ENCODE measurements at regions not wholly inside any gene's neighbourhood (a gene's known extent, or its start where the extent isn't known, plus 50 kb on each side); places are given as distances from the start of the nearest gene placed in this dataset.

GRCh38 chr13:99027661-99028425, 50.0 kb upstream of the DOCK9 start:
- no peak for DNase-seq (ENCODE audit: low read depth in 3 of 3)

GRCh38 chr13:99028890-99029289, 51.0 kb upstream of the DOCK9 start:
- DNase-seq (ENCODE audit: low read depth in 3 of 3), result no peak

- DNase-seq (ENCODE audit: low read depth in 3 of 3), result no peak
Measured at GRCh38 chr13:99029576-99029975, 51.7 kb upstream of the DOCK9 start.

- no peak for DNase-seq (ENCODE audit: low read depth in 3 of 3)
Measured at GRCh38 chr13:99030326-99030725, 52.5 kb upstream of the DOCK9 start.

GRCh38 chr13:99031832-99032231, 54.0 kb upstream of the DOCK9 start:
- no peak for DNase-seq (ENCODE audit: low read depth in 3 of 3)

- no peak for DNase-seq (ENCODE audit: low read depth in 3 of 3)
Measured at GRCh38 chr13:99033814-99034213, 56.0 kb upstream of the DOCK9 start.

GRCh38 chr13:99034333-99035085, 56.6 kb upstream of the DOCK9 start:
- DNase-seq (ENCODE audit: low read depth in 3 of 3), result no peak

- DNase-seq (ENCODE audit: low read depth in 3 of 3), result no peak
Measured at GRCh38 chr13:99035715-99036114, 57.9 kb upstream of the DOCK9 start.

- DNase-seq (ENCODE audit: low read depth in 3 of 3), result no peak
Measured at GRCh38 chr13:99037756-99038155, 59.9 kb upstream of the DOCK9 start.

GRCh38 chr13:99039718-99040280, 61.9 kb upstream of the DOCK9 start:
- no peak for DNase-seq (ENCODE audit: low read depth in 3 of 3)

GRCh38 chr13:99040536-99041131, 62.8 kb upstream of the DOCK9 start:
- no peak for DNase-seq (ENCODE audit: low read depth in 3 of 3)

GRCh38 chr13:99041337-99041736, 63.5 kb upstream of the DOCK9 start:
- no peak for DNase-seq (ENCODE audit: low read depth in 3 of 3)

GRCh38 chr13:99041788-99042187, 63.9 kb upstream of the DOCK9 start:
- DNase-seq (ENCODE audit: low read depth in 3 of 3), result no peak

GRCh38 chr13:99042521-99043250, 64.8 kb upstream of the DOCK9 start:
- no peak for DNase-seq (ENCODE audit: low read depth in 3 of 3)

- DNase-seq (ENCODE audit: low read depth in 3 of 3), result no peak
Measured at GRCh38 chr13:99043831-99044231, 66.0 kb upstream of the DOCK9 start.

GRCh38 chr13:99044764-99045163, 66.9 kb upstream of the DOCK9 start:
- no peak for DNase-seq (ENCODE audit: low read depth in 3 of 3)

GRCh38 chr13:99045396-99045795, 67.5 kb upstream of the DOCK9 start:
- no peak for DNase-seq (ENCODE audit: low read depth in 3 of 3)

GRCh38 chr13:99046851-99047250, 69.0 kb upstream of the DOCK9 start:
- DNase-seq (ENCODE audit: low read depth in 3 of 3), result no peak

GRCh38 chr13:99050983-99051488, 73.2 kb upstream of the DOCK9 start:
- DNase-seq (ENCODE audit: low read depth in 3 of 3), result no peak

- no peak for DNase-seq (ENCODE audit: low read depth in 3 of 3)
Measured at GRCh38 chr13:99051768-99052455, 74.0 kb upstream of the DOCK9 start.

- DNase-seq (ENCODE audit: low read depth in 3 of 3), result no peak
Measured at GRCh38 chr13:99053636-99054233, 75.9 kb upstream of the DOCK9 start.

All from stimulated activated CD4-positive, alpha-beta T cell treated with anti-CD3 and anti-CD28 coated beads, TNF-alpha, amount 100 ng/mL, for 4 hours (primary cell).